SK-N-MC (cell line): ENCODE measurements at regions not wholly inside any gene's neighbourhood (a gene's known extent, or its start where the extent isn't known, plus 50 kb on each side); places are given as distances from the start of the nearest gene placed in this dataset.

Experiments
- DNase-seq: peaks from one replicate; pipeline ENCODE4 v3.0.0-alpha.2; 2011; ENCODE audit warnings: low read depth, low spot score
- H3K27ac ChIP-seq: fragments of 200-600 bp; sonication (generic); 2 replicates; pipeline ENCODE4 v1.5.1; 2016; ENCODE audit warnings: mixed run types
- H3K36me3 ChIP-seq: fragments of 200-600 bp; sonication (generic); 2 replicates; pipeline ENCODE4 v1.6.1; 2017; ENCODE audit warnings: antibody characterized with exemption, low read length, mixed read lengths; ENCODE audit not compliant: insufficient read depth
- H3K4me3 ChIP-seq: fragments of 200-600 bp; sonication (generic); 2 replicates; pipeline ENCODE4 v1.5.1; 2016
- H3K9ac ChIP-seq: fragments of 200-600 bp; sonication (generic); 2 replicates; pipeline ENCODE4 v1.8.0; 2017; ENCODE audit warnings: mixed run types, mixed read lengths; ENCODE audit not compliant: insufficient read length
- H3K9me3 ChIP-seq: fragments of 200-600 bp; sonication (generic); 2 replicates; pipeline ENCODE4 v1.6.1; 2017; ENCODE audit warnings: low read depth, mild to moderate bottlenecking, antibody characterized with exemption, low read length, moderate library complexity, mixed read lengths
- EZH2 ChIP-seq: fragments of 200-600 bp; sonication (generic); IDR thresholded peaks from one replicate; pipeline ENCODE4 v1.6.1; 2017; ENCODE audit warnings: antibody characterized with exemption
- FOXP2 ChIP-seq: optimal IDR thresholded peaks from 2 replicates; pipeline ENCODE3; 2011; ENCODE audit warnings: mild to moderate bottlenecking, moderate library complexity; ENCODE audit not compliant: insufficient read depth; ENCODE audit errors: extremely low read length, control extremely low read depth
- POLR2AphosphoS5 ChIP-seq: IDR thresholded peaks from 2 replicates; pipeline ENCODE4 v1.6.1; 2012; ENCODE audit warnings: mild to moderate bottlenecking, low read depth, low read length, borderline replicate concordance

- Histone ChIP-seq H3K9ac (no peak overlapping the region), H3K36me3 (no peaks in the 10 kb centered on the region), H3K4me3 (no peak overlapping the region), H3K9me3 (no peaks in the 10 kb centered on the region), H3K27ac (no peak overlapping the region)
- no peak for DNase-seq
- TF ChIP-seq EZH2 (no peak), POLR2AphosphoS5 (no peak), FOXP2 (no peak)
Observed at GRCh38 chr18:11290786-11291185, 141.4 kb upstream of the PIEZO2 start.

GRCh38 chr18:11289248-11289647, 139.9 kb upstream of the PIEZO2 start:
- Histone ChIP-seq H3K9me3 (no peaks in the 10 kb centered on the region), H3K9ac (no peak overlapping the region), H3K4me3 (no peak overlapping the region), H3K36me3 (no peaks in the 10 kb centered on the region), H3K27ac (no peak overlapping the region)
- no peak for TF ChIP-seq POLR2AphosphoS5
- TF ChIP-seq FOXP2, result no peak
- TF ChIP-seq EZH2, result no peak
- no peak for DNase-seq

GRCh38 chr18:11288401-11288800, 139.0 kb upstream of the PIEZO2 start:
- H3K36me3 ChIP-seq, result no peaks in the 10 kb centered on the region
- no peak overlapping the region for H3K9ac ChIP-seq
- H3K9me3 ChIP-seq, result no peaks in the 10 kb centered on the region
- TF ChIP-seq FOXP2 (no peak), POLR2AphosphoS5 (no peak), EZH2 (no peak)
- no peak for DNase-seq
- no peak overlapping the region for H3K27ac ChIP-seq
- H3K4me3 ChIP-seq, result no peak overlapping the region

GRCh38 chr18:11286431-11286830, 137.1 kb upstream of the PIEZO2 start:
- DNase-seq, result no peak
- Histone ChIP-seq H3K9ac (no peak overlapping the region), H3K36me3 (no peaks in the 10 kb centered on the region), H3K27ac (no peak overlapping the region), H3K4me3 (no peak overlapping the region), H3K9me3 (no peaks in the 10 kb centered on the region)
- no peak for TF ChIP-seq EZH2
- TF ChIP-seq POLR2AphosphoS5, result no peak
- no peak for TF ChIP-seq FOXP2

GRCh38 chr18:11284811-11285210, 135.4 kb upstream of the PIEZO2 start:
- H3K36me3 ChIP-seq, result no peaks in the 10 kb centered on the region
- H3K9me3 ChIP-seq, result no peaks in the 10 kb centered on the region
- H3K4me3 ChIP-seq, result no peak overlapping the region
- no peak for TF ChIP-seq EZH2
- no peak for TF ChIP-seq POLR2AphosphoS5
- no peak for TF ChIP-seq FOXP2
- no peak for DNase-seq
- H3K27ac ChIP-seq, result no peak overlapping the region
- H3K9ac ChIP-seq, result no peak overlapping the region

GRCh38 chr18:11284349-11284748, 135.0 kb upstream of the PIEZO2 start:
- Histone ChIP-seq H3K36me3 (no peaks in the 10 kb centered on the region), H3K27ac (no peak overlapping the region), H3K9me3 (no peaks in the 10 kb centered on the region), H3K4me3 (no peak overlapping the region), H3K9ac (no peak overlapping the region)
- no peak for TF ChIP-seq EZH2
- DNase-seq, result no peak

GRCh38 chr18:11283479-11284161, 134.3 kb upstream of the PIEZO2 start:
- DNase-seq, result no peak
- Histone ChIP-seq H3K36me3 (no peaks in the 10 kb centered on the region), H3K4me3 (no peak overlapping the region), H3K9ac (no peak overlapping the region), H3K9me3 (no peaks in the 10 kb centered on the region), H3K27ac (no peak overlapping the region)
- TF ChIP-seq FOXP2, result no peak
- no peak for TF ChIP-seq EZH2
- TF ChIP-seq POLR2AphosphoS5, result no peak

- Histone ChIP-seq H3K9me3 (no peaks in the 10 kb centered on the region), H3K27ac (no peak overlapping the region), H3K4me3 (no peak overlapping the region), H3K36me3 (no peaks in the 10 kb centered on the region), H3K9ac (no peak overlapping the region)
- no peak for DNase-seq
- no peak for TF ChIP-seq FOXP2
- TF ChIP-seq POLR2AphosphoS5, result no peak
- TF ChIP-seq EZH2, result no peak
Observed at GRCh38 chr18:11279461-11279860, 130.1 kb upstream of the PIEZO2 start.

- Histone ChIP-seq H3K9ac (no peak overlapping the region), H3K27ac (no peak overlapping the region), H3K9me3 (no peaks in the 10 kb centered on the region), H3K4me3 (no peak overlapping the region), H3K36me3 (no peaks in the 10 kb centered on the region)
- TF ChIP-seq FOXP2 (no peak), EZH2 (no peak), POLR2AphosphoS5 (no peak)
- no peak for DNase-seq
Observed at GRCh38 chr18:11276678-11277077, 127.3 kb upstream of the PIEZO2 start.
